HG03095 (cell line): ENCODE measurements at regions not wholly inside any gene's neighbourhood (a gene's known extent, or its start where the extent isn't known, plus 50 kb on each side); places are given as distances from the start of the nearest gene placed in this dataset.

Source experiments
- ATAC-seq: cut with Tn5 transposase; IDR thresholded peaks from one replicate; pipeline ENCODE4 v1.9.1; 2021; ENCODE audit warnings: moderate library complexity; ENCODE audit not compliant: unreplicated experiment

- ATAC-seq, result no peak
Measured at GRCh38 chr16:87228363-87228762, 88.8 kb downstream of the C16orf95 start.

GRCh38 chr16:87229230-87230188 is 87.7 kb downstream of the C16orf95 start:
- ATAC-seq, result no peak

GRCh38 chr16:87230571-87230970 is 86.6 kb downstream of the C16orf95 start:
- ATAC-seq, result no peak

- no peak for ATAC-seq
Measured at GRCh38 chr16:87231295-87231694, 85.9 kb downstream of the C16orf95 start.

- no peak for ATAC-seq
Measured at GRCh38 chr16:87231911-87232310, 85.3 kb downstream of the C16orf95 start.

GRCh38 chr16:87233928-87234327 is 83.3 kb downstream of the C16orf95 start:
- ATAC-seq, result no peak

GRCh38 chr16:87234601-87235000 is 82.6 kb downstream of the C16orf95 start:
- no peak for ATAC-seq

- no peak for ATAC-seq
Measured at GRCh38 chr16:87235810-87236515, 81.2 kb downstream of the C16orf95 start.

- no peak for ATAC-seq
Measured at GRCh38 chr16:87236516-87237115, 80.6 kb downstream of the C16orf95 start.

GRCh38 chr16:87238361-87238715 is 78.9 kb downstream of the C16orf95 start:
- ATAC-seq, result no peak

GRCh38 chr16:87239545-87239944 is 77.6 kb downstream of the C16orf95 start:
- ATAC-seq, result no peak

GRCh38 chr16:87240211-87241136 is 76.7 kb downstream of the C16orf95 start:
- no peak for ATAC-seq

- ATAC-seq, result no peak
Measured at GRCh38 chr16:87241137-87241771, 75.9 kb downstream of the C16orf95 start.

GRCh38 chr16:87243478-87243877 is 73.7 kb downstream of the C16orf95 start:
- ATAC-seq, result no peak

GRCh38 chr16:87244636-87245197 is 72.5 kb downstream of the C16orf95 start:
- no peak for ATAC-seq

GRCh38 chr16:87245511-87245910 is 71.7 kb downstream of the C16orf95 start:
- ATAC-seq, result no peak

- no peak for ATAC-seq
Measured at GRCh38 chr16:87246269-87247065, 70.7 kb downstream of the C16orf95 start.

- no peak for ATAC-seq
Measured at GRCh38 chr16:87248714-87249113, 68.5 kb downstream of the C16orf95 start.

- ATAC-seq, result no peak
Measured at GRCh38 chr16:87249425-87249824, 67.8 kb downstream of the C16orf95 start.
